Panc1 (cell line): ENCODE measurements at regions not wholly inside any gene's neighbourhood (a gene's known extent, or its start where the extent isn't known, plus 50 kb on each side); places are given as distances from the start of the nearest gene placed in this dataset.

Source experiments
- CTCF ChIP-seq: fragments of 450-650 bp; IDR thresholded peaks from 2 replicates; pipeline ENCODE4 v1.5.1; 2017; ENCODE audit warnings: mild to moderate bottlenecking
- TF ChIP-seq, protein P1 (sequence below), 2 experiments: IDR thresholded peaks; 2 replicates each; pipeline ENCODE4 v1.6.1; 2011 to 2012; ENCODE audit warnings: low read depth in 2 of 2, control low read depth in 1 of 2, low read length in 1 of 2, mild to moderate bottlenecking in 1 of 2, moderate library complexity in 1 of 2; ENCODE audit not compliant: insufficient read depth in 1 of 2

DNA sequence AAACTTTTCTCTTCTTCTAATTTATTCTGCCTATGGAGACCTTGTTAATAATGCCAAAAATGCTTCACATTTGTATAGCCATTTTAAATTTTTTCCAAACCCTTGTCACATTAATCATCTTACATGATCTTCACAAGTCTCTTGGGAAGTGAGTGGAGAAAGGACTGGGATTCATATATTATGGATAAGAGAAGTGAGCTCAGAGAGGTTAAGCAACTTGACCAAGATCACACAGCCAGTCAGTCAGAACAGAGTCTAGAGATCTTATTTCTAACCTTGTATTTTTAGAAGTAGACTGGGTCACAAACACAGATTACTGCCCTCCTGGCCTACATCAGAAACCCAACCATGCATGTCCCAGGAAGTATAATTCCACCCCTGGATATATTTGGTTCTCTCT, 218.0 kb upstream of the ADRA1B start:
- no peak for TF ChIP-seq CTCF
- TF ChIP-seq, protein P1, sequence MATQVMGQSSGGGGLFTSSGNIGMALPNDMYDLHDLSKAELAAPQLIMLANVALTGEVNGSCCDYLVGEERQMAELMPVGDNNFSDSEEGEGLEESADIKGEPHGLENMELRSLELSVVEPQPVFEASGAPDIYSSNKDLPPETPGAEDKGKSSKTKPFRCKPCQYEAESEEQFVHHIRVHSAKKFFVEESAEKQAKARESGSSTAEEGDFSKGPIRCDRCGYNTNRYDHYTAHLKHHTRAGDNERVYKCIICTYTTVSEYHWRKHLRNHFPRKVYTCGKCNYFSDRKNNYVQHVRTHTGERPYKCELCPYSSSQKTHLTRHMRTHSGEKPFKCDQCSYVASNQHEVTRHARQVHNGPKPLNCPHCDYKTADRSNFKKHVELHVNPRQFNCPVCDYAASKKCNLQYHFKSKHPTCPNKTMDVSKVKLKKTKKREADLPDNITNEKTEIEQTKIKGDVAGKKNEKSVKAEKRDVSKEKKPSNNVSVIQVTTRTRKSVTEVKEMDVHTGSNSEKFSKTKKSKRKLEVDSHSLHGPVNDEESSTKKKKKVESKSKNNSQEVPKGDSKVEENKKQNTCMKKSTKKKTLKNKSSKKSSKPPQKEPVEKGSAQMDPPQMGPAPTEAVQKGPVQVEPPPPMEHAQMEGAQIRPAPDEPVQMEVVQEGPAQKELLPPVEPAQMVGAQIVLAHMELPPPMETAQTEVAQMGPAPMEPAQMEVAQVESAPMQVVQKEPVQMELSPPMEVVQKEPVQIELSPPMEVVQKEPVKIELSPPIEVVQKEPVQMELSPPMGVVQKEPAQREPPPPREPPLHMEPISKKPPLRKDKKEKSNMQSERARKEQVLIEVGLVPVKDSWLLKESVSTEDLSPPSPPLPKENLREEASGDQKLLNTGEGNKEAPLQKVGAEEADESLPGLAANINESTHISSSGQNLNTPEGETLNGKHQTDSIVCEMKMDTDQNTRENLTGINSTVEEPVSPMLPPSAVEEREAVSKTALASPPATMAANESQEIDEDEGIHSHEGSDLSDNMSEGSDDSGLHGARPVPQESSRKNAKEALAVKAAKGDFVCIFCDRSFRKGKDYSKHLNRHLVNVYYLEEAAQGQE (IDR thresholded peaks at IDR 0.05; ENCODE audit: insufficient read depth in 1 of 2, low read depth in 2 of 2, low read length in 1 of 2): no peak
